Bone marrow (tissue), 2 donors: ENCODE measurements at regions not wholly inside any gene's neighbourhood (a gene's known extent, or its start where the extent isn't known, plus 50 kb on each side); places are given as distances from the start of the nearest gene placed in this dataset.
"Not testable (repeated sequence)": the region's sequence is repeated elsewhere in the genome, so short reads cannot be mapped to it uniquely, and the experiment has no call there.

ENCODE experiments used
- DNase-seq, 2 donors: peaks; one replicate each; lab custom pipeline; 2025; lab: John Stamatoyannopoulos, UW

GRCh38 chr11:21625982-21626381 lies 566.9 kb upstream of the ANO5 start:
- peak; percentile 34 to 94 for DNase-seq

DNA sequence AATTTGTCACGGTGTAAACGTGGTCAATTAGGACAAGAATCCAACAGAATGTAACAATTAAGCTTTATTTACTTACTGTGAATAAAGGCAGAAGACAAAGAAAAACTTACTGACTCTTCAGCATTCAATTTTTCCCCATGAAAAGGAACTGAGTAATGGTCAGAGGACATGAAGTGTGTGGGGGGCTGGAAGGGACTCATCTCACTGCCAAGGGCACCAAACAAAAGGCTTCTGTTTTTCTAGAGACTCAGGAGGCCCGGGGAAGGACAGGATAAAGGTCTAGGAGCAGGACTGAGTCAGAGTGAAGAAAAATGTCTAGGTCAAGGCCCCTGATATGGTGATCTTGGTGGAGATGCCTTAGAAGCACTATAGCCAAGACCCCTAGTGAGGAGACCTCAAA lies 564.2 kb upstream of the ANO5 start:
- no peak for DNase-seq

GRCh38 chr11:21630934-21631478 lies 561.9 kb upstream of the ANO5 start:
- no peak for DNase-seq

DNA sequence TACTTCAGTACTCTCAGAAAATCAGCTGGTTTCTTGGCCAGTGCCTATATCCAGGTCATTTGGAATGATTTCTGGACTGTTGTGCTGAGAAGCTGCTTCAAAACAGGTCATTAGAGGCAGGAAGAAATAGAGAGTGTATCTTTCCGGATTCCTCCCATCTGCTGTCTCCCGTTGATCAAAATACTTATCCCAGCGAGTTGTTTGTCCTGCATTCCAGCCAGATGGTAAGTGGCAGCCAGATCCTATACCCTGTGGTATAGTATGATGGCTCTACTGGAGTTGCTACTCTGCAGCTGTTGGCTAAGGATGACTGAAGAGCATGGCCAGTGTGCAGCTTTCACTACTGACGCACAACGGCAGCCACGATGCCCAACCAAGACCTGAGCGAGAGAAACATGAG lies 560.9 kb upstream of the ANO5 start:
- DNase-seq: no peak

DNA sequence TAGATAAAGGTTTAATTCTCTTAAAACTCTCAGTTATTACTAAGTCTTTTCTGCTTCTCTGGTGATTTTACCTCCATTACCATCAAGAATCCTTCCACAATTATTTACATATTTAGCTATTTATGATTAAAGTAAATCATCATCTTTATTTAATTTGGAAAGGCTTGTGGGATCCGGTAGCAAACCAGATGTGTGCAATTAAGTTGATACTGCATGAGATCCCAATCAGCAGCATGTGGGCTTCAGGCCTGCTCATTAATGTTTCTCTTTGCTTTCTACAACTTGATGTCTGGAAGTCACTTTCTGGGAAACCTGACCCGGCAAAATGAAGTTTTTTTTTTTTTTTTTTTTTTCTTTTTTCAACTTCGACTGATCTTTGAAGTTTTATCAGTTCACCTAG lies 558.4 kb upstream of the ANO5 start:
- DNase-seq: no peak

DNA sequence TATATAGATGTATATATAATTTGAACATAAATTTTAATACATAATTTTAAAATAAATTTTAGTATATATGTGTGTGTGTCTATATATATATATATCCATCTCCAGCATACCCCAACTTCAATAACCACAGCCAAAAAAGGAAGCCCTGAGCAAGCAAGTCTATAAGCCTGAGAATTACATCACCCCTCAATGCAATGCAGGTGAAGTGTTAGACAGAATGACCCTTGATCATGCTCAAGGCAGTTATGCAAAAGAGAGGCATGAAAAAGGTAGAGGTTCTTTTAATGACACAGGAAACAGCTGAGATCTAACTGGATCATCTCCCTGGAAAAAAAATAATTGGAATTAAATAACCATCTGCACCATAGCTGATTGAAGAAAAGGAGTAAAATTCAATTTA lies 557.9 kb upstream of the ANO5 start:
- no peak for DNase-seq

GRCh38 chr11:21635394-21636145 lies 557.3 kb upstream of the ANO5 start:
- DNase-seq: peak in 1 of 2 donors; percentile 14

DNA sequence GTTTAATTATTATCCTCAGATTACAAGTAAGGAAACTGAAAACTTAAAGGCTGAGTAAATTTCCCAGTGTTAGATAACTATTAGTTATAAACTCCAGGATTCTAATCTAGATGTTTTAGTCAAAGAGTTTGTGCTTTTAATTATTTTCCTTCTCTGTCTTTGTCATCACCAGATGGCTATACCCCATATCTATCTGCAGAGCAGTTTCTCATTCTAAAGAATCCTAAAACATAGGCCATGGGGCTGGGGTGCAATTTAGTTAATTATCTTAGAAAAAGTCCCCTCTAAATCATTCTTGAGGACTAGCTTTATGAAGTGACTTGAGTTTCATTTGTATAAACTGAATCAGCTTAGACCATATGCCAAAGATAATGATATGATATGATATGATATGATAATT lies 556.3 kb upstream of the ANO5 start:
- no peak for DNase-seq

DNA sequence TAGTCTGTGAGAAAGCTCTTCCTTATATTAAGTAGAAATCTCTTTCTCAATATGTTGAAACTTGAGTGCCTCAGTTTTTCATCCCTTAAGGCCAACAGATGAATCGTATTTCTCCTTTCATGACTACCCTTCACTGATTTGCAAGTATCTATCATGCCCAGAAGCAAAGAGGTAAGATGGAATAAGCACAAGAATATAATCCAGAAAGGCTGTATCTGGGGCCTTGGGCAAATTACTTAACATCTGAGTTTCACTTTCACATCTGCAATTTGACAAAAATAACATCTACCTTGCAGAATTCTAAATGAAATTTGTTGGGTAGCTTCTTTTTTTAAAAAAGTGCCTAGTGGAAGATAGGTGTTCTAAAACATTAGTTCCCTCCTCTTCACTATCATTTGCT lies 552.4 kb upstream of the ANO5 start:
- peak in 1 of 2 donors; percentile 13 for DNase-seq

DNA sequence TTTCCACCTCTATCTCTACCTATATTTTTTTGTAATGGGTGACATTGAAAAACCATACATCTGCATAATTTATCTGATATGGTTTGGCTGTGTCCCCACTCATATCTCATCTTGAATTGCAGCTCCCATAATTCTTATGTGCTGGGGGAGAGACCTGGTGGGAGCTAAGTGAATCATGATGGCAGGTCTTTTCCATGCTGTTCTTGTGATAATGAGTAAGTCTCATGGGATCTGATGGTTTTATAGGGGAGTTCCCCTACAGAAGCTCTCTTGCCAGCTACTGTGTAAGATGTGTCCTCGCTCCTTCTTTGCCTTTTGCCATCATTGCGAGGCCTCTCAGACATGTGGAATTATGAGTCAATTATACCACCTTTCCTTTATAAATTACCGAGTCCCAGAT lies 551.0 kb upstream of the ANO5 start:
- DNase-seq: no peak

DNA sequence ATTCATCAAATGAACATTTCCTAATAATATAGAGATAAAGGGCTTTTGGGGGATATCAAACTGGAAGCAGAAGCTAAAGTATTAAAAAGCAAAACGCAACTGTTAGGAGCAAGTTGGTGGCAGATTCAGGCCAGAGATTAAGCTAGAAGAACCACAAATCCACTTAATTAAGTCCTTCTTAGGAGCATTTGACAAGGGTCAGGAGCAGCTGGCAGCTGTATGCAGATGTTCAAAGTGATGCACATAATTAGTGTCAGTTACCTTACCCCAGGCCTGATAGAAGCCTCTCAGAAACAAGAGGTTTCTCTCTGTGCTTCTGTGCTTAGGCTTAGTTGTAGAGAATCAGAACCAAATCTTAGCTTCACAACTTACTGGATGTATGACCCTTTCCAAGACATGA lies 546.5 kb upstream of the ANO5 start:
- DNase-seq: no peak

GRCh38 chr11:21650961-21651360 lies 541.9 kb upstream of the ANO5 start:
- no peak for DNase-seq

DNA sequence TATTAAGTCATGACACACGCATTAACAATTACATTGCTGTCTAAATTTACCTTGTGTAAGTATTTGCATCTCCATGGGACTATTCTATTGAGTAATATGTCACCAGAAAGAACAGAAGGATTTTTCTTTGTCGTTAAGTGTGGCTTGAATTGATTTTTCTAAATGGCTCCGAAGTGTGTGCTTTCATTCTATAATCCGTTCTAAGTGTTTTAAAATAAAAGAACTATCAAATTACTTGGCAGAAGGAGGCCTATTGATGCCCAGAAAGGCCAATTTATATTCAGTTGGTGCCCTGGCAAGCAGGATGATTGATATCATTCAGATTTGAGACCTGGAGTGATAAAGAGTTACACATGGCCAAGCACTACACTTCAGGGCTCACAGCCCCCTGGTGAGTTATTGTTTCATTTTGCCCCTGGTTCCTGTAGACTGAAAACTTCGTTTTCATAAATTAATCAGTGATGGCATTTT lies 538.9 kb upstream of the ANO5 start:
- no peak for DNase-seq

- DNase-seq: no peak
Measured at GRCh38 chr11:21656065-21656464, 536.8 kb upstream of the ANO5 start.

- no peak for DNase-seq
Measured at GRCh38 chr11:21658654-21659193, 534.2 kb upstream of the ANO5 start.

DNA sequence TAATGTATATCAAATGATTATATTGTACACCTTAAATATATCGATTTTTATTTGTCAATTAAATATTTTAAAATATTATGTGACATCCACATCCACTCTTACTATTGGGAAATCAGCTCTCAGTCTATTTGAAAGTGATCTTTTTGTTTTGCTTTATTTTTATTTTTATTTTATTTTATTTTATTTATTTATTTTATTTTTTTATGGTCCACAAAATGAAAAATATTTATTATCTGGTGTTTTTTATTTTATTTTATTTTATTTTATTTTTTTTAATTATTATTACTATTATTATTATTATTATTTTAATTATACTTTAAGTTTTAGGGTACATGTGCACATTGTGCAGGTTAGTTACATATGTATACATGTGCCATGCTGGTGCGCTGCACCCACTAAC lies 533.5 kb upstream of the ANO5 start:
- DNase-seq: not testable (repeated sequence)

DNA sequence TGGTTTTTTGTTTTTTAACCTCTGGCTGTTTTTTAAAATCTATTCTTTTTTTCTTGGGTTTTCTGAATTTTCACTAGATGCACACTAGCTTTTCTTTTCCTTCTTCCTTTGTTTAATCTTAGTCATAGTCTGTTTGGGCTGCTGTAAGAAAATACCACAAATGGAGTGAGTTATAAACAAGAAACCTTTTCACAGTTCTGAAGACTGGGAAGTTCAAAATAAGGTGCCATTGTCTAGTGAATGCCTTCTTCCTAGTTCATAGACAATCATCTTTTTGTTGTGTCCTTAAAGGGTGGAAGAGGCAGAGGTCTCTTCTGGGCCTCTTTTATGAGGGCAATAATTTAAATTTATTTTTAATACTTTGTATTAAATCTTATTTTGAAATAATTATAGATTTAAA lies 532.9 kb upstream of the ANO5 start:
- DNase-seq: no peak

GRCh38 chr11:21675049-21675616 lies 517.8 kb upstream of the ANO5 start:
- peak in 1 of 2 donors; percentile 26 for DNase-seq

GRCh38 chr11:21687643-21688042 lies 505.2 kb upstream of the ANO5 start:
- no peak for DNase-seq

GRCh38 chr11:21704539-21704938 lies 488.3 kb upstream of the ANO5 start:
- no peak for DNase-seq

DNA sequence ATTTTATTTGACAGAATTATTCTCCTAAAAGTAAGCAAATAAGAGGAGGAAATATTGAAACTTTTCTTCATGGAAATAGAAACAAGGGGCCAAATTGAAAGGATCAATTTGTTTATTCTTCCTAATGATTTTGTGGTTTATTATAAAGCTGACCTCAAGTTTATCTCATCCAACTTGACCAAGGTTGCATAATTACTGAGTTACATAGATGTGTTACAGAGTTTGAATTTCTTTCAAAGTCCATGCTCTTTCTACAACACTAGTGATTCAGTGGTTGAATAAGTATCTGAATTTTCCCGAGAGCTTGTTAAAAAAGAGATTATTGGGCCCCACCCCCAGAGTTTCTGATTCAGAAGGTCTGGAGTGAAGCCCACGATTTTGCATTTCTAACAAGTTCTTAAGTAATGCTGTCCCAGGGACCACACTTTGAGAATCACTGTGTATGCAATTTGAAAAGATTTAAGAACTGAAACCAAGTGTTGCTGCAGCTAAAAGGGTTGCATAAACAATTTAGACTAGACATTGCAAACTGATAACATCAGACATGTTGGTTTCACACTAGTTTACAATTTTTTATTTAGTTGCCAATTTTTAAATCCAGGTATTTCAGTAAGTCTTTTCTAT lies 485.7 kb upstream of the ANO5 start:
- no peak for DNase-seq

- DNase-seq: no peak
Measured at GRCh38 chr11:21710809-21711208, 482.1 kb upstream of the ANO5 start.

DNA sequence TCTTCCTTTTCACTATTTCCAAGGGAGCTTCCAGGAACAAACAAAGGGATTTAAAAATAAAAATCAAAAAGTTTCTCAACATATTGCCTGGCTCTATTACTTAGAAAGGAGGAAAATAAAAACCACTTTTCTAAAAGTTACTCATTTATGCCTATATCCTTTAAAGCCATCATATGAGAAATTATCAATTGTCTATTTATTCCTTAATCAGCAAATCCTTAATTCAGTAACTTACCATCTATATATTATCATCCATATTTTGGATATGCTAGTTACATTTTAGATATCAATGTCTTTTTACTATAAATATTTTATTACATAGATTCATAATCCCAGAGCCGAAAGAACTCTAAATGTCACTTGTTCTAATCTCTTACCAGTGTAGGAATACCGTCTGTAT lies 481.5 kb upstream of the ANO5 start:
- no peak for DNase-seq
